A549 (cell line): ENCODE measurements at regions not wholly inside any gene's neighbourhood (a gene's known extent, or its start where the extent isn't known, plus 50 kb on each side); places are given as distances from the start of the nearest gene placed in this dataset.
A peak's percentile ranks its signal among the peaks of the same experiment; 100 is the strongest.

Source experiments
- ATAC-seq, 2 experiments: fragments of 200-7000 bp in 1 of 2; fragments of >200 bp in 1 of 2; cut with Nextera tagmentation in 1 of 2; cut with Tn5 transposase in 1 of 2; 3 replicates each; pipeline versions ENCODE4 v1.8.0 to v1.9.1; 2018 to 2020; ENCODE audit warnings: mild to moderate bottlenecking in 1 of 2, moderate library complexity in 1 of 2
- CTCF ChIA-PET: fragments of 300-600 bp; sonication (Branson Sonifier 250); formaldehyde crosslinking; extraction: SDS; loops from one replicate; lab custom pipeline; 2021; ENCODE audit warnings: antibody characterized with exemption, inconsistent platforms; lab: Yijun Ruan, JAX
- POLR2A ChIA-PET: fragments of 350-600 bp; formaldehyde crosslinking; extraction: SDS; loops from one replicate; lab custom pipeline; 2021; ENCODE audit warnings: antibody characterized with exemption, inconsistent platforms; lab: Yijun Ruan, JAX
- DNase-seq, 2 experiments: peaks; one replicate each; pipeline versions ENCODE4 v3.0.0 to v3.0.0-alpha.2; 2011 to 2016; ENCODE audit warnings: low read depth in 1 of 2, low spot score in 1 of 2
- FAIRE-seq: peaks from 2 replicates; lab custom pipeline; 2011; peaks lifted over from hg19 to GRCh38; lab: Jason Lieb, UNC
- H3K27ac ChIP-seq, 2 experiments: fragments of >200 bp; sonication (Bioruptor Twin); formaldehyde crosslinking; 3 replicates each; pipeline ENCODE4 v1.5.1; 2016 to 2017
- H3K4me1 ChIP-seq: fragments of >200 bp; sonication (Bioruptor Twin); formaldehyde crosslinking; 3 replicates; pipeline ENCODE4 v1.6.1; 2016
- H3K4me2 ChIP-seq: fragments of >200 bp; sonication (Bioruptor Twin); formaldehyde crosslinking; 3 replicates; pipeline ENCODE4 v1.6.1; 2016
- H3K4me3 ChIP-seq: fragments of >200 bp; sonication (Bioruptor Twin); formaldehyde crosslinking; 3 replicates; pipeline ENCODE4 v1.5.1; 2016
- H3K9me3 ChIP-seq: fragments of >200 bp; sonication (Bioruptor Twin); formaldehyde crosslinking; 3 replicates; pipeline ENCODE4 v1.6.1; 2016
- ATOH8 ChIP-seq: fragments of 250-450 bp; sonication (Bioruptor Pico); IDR thresholded peaks from 2 replicates; pipeline ENCODE4 v1.5.0; 2020; ENCODE audit warnings: low read depth, mild to moderate bottlenecking, moderate library complexity
- CBX2 ChIP-seq: fragments of 200-600 bp; sonication (generic); IDR thresholded peaks from 2 replicates; pipeline ENCODE4 v1.6.1; 2016; ENCODE audit warnings: low read depth, mild to moderate bottlenecking, borderline replicate concordance
- CTCF ChIP-seq: fragments of >200 bp; sonication (Bioruptor Twin); formaldehyde crosslinking; IDR thresholded peaks from 3 replicates; pipeline ENCODE4 v1.5.1; 2016
- E2F6 ChIP-seq: IDR thresholded peaks from 2 replicates; pipeline ENCODE4 v1.6.1; 2012; ENCODE audit warnings: low read depth, borderline replicate concordance
- EHMT2 ChIP-seq: fragments of 200-600 bp; sonication (generic); IDR thresholded peaks from 2 replicates; pipeline ENCODE4 v1.6.1; 2016; ENCODE audit warnings: antibody characterized with exemption, low read depth, mild to moderate bottlenecking, moderate library complexity
- ESRRA ChIP-seq: fragments of 150-350 bp; IDR thresholded peaks from 2 replicates; pipeline ENCODE4 v1.6.1; 2014; ENCODE audit warnings: mild to moderate bottlenecking, low read length, borderline replicate concordance
- FOSL2 ChIP-seq, 2 experiments: fragments of 450-650 bp in 1 of 2; fragments of >200 bp in 1 of 2; sonication (Bioruptor Twin) in 1 of 2; formaldehyde crosslinking; IDR thresholded peaks; 2 replicates each; pipeline versions ENCODE4 v1.5.0 to v1.6.1; 2016 to 2020; ENCODE audit warnings: mild to moderate bottlenecking in 1 of 2, moderate library complexity in 1 of 2
- GATA3 ChIP-seq: IDR thresholded peaks from 2 replicates; pipeline ENCODE4 v1.6.1; 2012; ENCODE audit warnings: borderline replicate concordance
- HDAC2 ChIP-seq: fragments of 200-600 bp; sonication (generic); IDR thresholded peaks from 2 replicates; pipeline ENCODE4 v1.6.1; 2016
- HOXB13 ChIP-seq: fragments of 250-450 bp; sonication (Bioruptor Pico); IDR thresholded peaks from 2 replicates; pipeline ENCODE4 v1.5.0; 2020; ENCODE audit warnings: low read depth, mild to moderate bottlenecking, moderate library complexity
- MAFK ChIP-seq: fragments of 450-650 bp; IDR thresholded peaks from 2 replicates; pipeline ENCODE4 v1.6.1; 2014; ENCODE audit not compliant: partially characterized antibody
- MAX ChIP-seq: IDR thresholded peaks from 2 replicates; pipeline ENCODE4 v1.6.1; 2012
- MYC ChIP-seq: IDR thresholded peaks from 2 replicates; pipeline ENCODE4 v1.6.1; 2012; ENCODE audit warnings: mild to moderate bottlenecking, inconsistent platforms, low read length, improper control_type of control experiment, borderline replicate concordance
- NFE2L2 ChIP-seq: fragments of 150-350 bp; conservative IDR thresholded peaks from 2 replicates; pipeline ENCODE4 v1.6.1; 2014; ENCODE audit warnings: low read length
- NPAS2 ChIP-seq: fragments of 250-450 bp; sonication (Bioruptor Pico); IDR thresholded peaks from 2 replicates; pipeline ENCODE4 v1.8.0; 2022; ENCODE audit warnings: mild to moderate bottlenecking, moderate library complexity, borderline replicate concordance
- PBX3 ChIP-seq: IDR thresholded peaks from 2 replicates; pipeline ENCODE4 v1.6.1; 2012
- PHF8 ChIP-seq: fragments of 200-600 bp; sonication (generic); IDR thresholded peaks from 2 replicates; pipeline ENCODE4 v1.6.1; 2016; ENCODE audit warnings: low read depth, mild to moderate bottlenecking, antibody characterized with exemption, moderate library complexity, borderline replicate concordance
- POLR2A ChIP-seq: IDR thresholded peaks from 2 replicates; pipeline ENCODE4 v1.6.1; 2012; ENCODE audit warnings: mild to moderate bottlenecking, low read length
- POLR2AphosphoS2 ChIP-seq: conservative IDR thresholded peaks from 2 replicates; pipeline ENCODE4 v1.6.1; 2012; ENCODE audit warnings: low read length, improper control_type of control experiment, inconsistent platforms
- RCOR1 ChIP-seq: fragments of 150-350 bp; IDR thresholded peaks from 2 replicates; pipeline ENCODE4 v1.6.1; 2014; ENCODE audit warnings: antibody characterized with exemption, low read length, low read depth
- REST ChIP-seq: fragments of 200-600 bp; sonication (generic); IDR thresholded peaks from 2 replicates; pipeline ENCODE4 v1.6.1; 2016; ENCODE audit warnings: antibody characterized with exemption, mild to moderate bottlenecking, moderate library complexity
- RFX5 ChIP-seq: fragments of 450-650 bp; IDR thresholded peaks from 2 replicates; pipeline ENCODE4 v1.7.1; 2014; ENCODE audit warnings: antibody characterized with exemption, mild to moderate bottlenecking, moderate library complexity
- SREBF2 ChIP-seq: fragments of 450-650 bp; IDR thresholded peaks from 2 replicates; pipeline ENCODE4 v1.6.1; 2014; ENCODE audit warnings: mild to moderate bottlenecking, moderate library complexity
- ZFP36 ChIP-seq: fragments of 450-650 bp; IDR thresholded peaks from 2 replicates; pipeline ENCODE4 v1.6.1; 2014; ENCODE audit warnings: borderline replicate concordance; ENCODE audit not compliant: partially characterized antibody
- ZSCAN20 ChIP-seq: fragments of 250-450 bp; sonication (Bioruptor Pico); IDR thresholded peaks from 2 replicates; pipeline ENCODE4 v1.8.0; 2022; ENCODE audit warnings: mild to moderate bottlenecking, moderate library complexity
- WGBS: methylation state at CpG from one replicate; pipeline ENCODE4 v1.1.6; 2017; ENCODE audit errors: missing lambda C conversion rate; 5-methylcytosine and 5-hydroxymethylcytosine counted together

GRCh38 chr13:107864543-107865317 lies 350.6 kb downstream of the LIG4 start:
- H3K27ac ChIP-seq = no peak overlapping the region
- H3K9me3 ChIP-seq = no peaks in the 10 kb centered on the region
- CTCF ChIA-PET = no interaction called here
- no peak overlapping the region for H3K4me3 ChIP-seq
- no peaks in the 10 kb centered on the region for H3K4me1 ChIP-seq
- POLR2A ChIA-PET = no interaction called here
- FAIRE-seq = no peak
- ATAC-seq = no peak
- peak in 1 of 2 experiments; percentile 35 for DNase-seq
- WGBS = 19% methylated on average over 10 of the region's 10 CpGs
- TF ChIP-seq RFX5 (no peak), ZFP36 (no peak), REST (peak; percentile 93), PBX3 (no peak), EHMT2 (peak; percentile 63; the same call in 1 of the 2 replicates), SREBF2 (no peak), PHF8 (no peak)
- no peak overlapping the region for H3K4me2 ChIP-seq

GRCh38 chr13:107860284-107860683 lies 355.1 kb downstream of the LIG4 start:
- H3K9me3 ChIP-seq = no peaks in the 10 kb centered on the region
- ChIA-PET CTCF (no interaction called here), POLR2A (no interaction called here)
- H3K4me1 ChIP-seq = no peaks in the 10 kb centered on the region
- WGBS = 49% methylated on average over 3 of the region's 3 CpGs
- H3K4me3 ChIP-seq = no peak overlapping the region
- no peak overlapping the region for H3K27ac ChIP-seq
- no peak for DNase-seq
- FAIRE-seq = no peak
- no peak for TF ChIP-seq NFE2L2
- TF ChIP-seq MYC = no peak
- TF ChIP-seq MAFK = no peak
- TF ChIP-seq NPAS2 (CRISPR knock-in tag) = no peak
- no peak for TF ChIP-seq POLR2A
- TF ChIP-seq CBX2 = no peak
- TF ChIP-seq ZSCAN20 (CRISPR knock-in tag) = no peak
- no peak for TF ChIP-seq SREBF2
- no peak for TF ChIP-seq RCOR1
- TF ChIP-seq MAX = no peak
- TF ChIP-seq, all 56 proteins: peak for 0
- no peak for ATAC-seq
- H3K4me2 ChIP-seq = no peak overlapping the region

- no peak for DNase-seq
- H3K9me3 ChIP-seq = no peaks in the 10 kb centered on the region
- no peak for ATAC-seq
- no peak for FAIRE-seq
- 0% methylated on average over 4 of the region's 4 CpGs for WGBS
- H3K4me1 ChIP-seq = no peaks in the 10 kb centered on the region
- CTCF ChIA-PET = no interaction called here
- no peak overlapping the region for H3K4me3 ChIP-seq
- no peak overlapping the region for H3K27ac ChIP-seq
- no peak overlapping the region for H3K4me2 ChIP-seq
- POLR2A ChIA-PET = no interaction called here
- TF ChIP-seq ESRRA = no peak
- TF ChIP-seq RFX5 = no peak
- TF ChIP-seq FOSL2 (IDR thresholded peaks at IDR 0.05) = no peak
- no peak for TF ChIP-seq FOSL2 (CRISPR knock-in tag; IDR thresholded peaks at IDR 0.05)
- TF ChIP-seq E2F6 = no peak
- TF ChIP-seq CTCF = no peak
- no peak for TF ChIP-seq GATA3
- TF ChIP-seq MAX = no peak
- TF ChIP-seq MAFK = no peak
- TF ChIP-seq NPAS2 (CRISPR knock-in tag) = no peak
- TF ChIP-seq POLR2AphosphoS2 = no peak
- no peak for TF ChIP-seq ATOH8 (CRISPR knock-in tag)
- TF ChIP-seq HOXB13 = no peak
- no peak for TF ChIP-seq HDAC2
- TF ChIP-seq NFE2L2 = no peak
Observed at GRCh38 chr13:107854880-107855279, 360.5 kb downstream of the LIG4 start.
